Naive thymus-derived CD4-positive, alpha-beta T cell (primary cell): ENCODE measurements at regions not wholly inside any gene's neighbourhood (a gene's known extent, or its start where the extent isn't known, plus 50 kb on each side); places are given as distances from the start of the nearest gene placed in this dataset.

Experiments
- ATAC-seq: fragments of 150-1000 bp; cut with Tn5 transposase; 2 replicates; pipeline ENCODE4 v1.10.0; 2021; ENCODE audit warnings: mild to moderate bottlenecking, moderate library complexity
- CTCF ChIA-PET: fragments of 350-600 bp; sonication (Branson Sonifier 250); formaldehyde crosslinking; loops from one replicate; lab custom pipeline; 2021; ENCODE audit warnings: antibody characterized with exemption; lab: Charles Lee
- POLR2A ChIA-PET: fragments of 350-600 bp; sonication (Branson Sonifier 250); formaldehyde crosslinking; loops from one replicate; lab custom pipeline; 2021; ENCODE audit warnings: antibody characterized with exemption, inconsistent platforms; lab: Charles Lee
- DNase-seq, 9 donors: peaks; one replicate each; pipeline versions ENCODE4 v3.0.0 to v3.0.0-alpha.2; 2020 to 2022; ENCODE audit warnings: mixed read lengths in 1 of 9
- H3K27ac ChIP-seq: one replicate; pipeline ENCODE4 v1.7.0; 2013; ENCODE audit warnings: mild to moderate bottlenecking, low read depth, low read length, moderate library complexity
- H3K27me3 ChIP-seq, 2 donors: one replicate each; pipeline ENCODE4 v1.7.0; 2013; ENCODE audit warnings: low read length in 2 of 2, mild to moderate bottlenecking in 2 of 2, moderate library complexity in 2 of 2; ENCODE audit not compliant: control insufficient read depth in 2 of 2, insufficient read depth in 2 of 2
- H3K36me3 ChIP-seq, 3 experiments: 1 replicate in 2 of 3; 2 replicates in 1 of 3; pipeline ENCODE4 v1.7.0; 2013; ENCODE audit warnings: low read length in 3 of 3, mild to moderate bottlenecking in 3 of 3, moderate library complexity in 1 of 3; ENCODE audit not compliant: insufficient read depth in 3 of 3, control insufficient read depth in 2 of 3
- H3K4me1 ChIP-seq, 2 donors: one replicate each; pipeline ENCODE4 v1.7.0; 2013; ENCODE audit warnings: low read length in 2 of 2, mild to moderate bottlenecking in 2 of 2, moderate library complexity in 1 of 2; ENCODE audit not compliant: control insufficient read depth in 2 of 2, insufficient read depth in 2 of 2
- H3K4me3 ChIP-seq: 2 replicates; pipeline ENCODE4 v1.7.0; 2013; ENCODE audit warnings: mild to moderate bottlenecking, low read length
- H3K9me3 ChIP-seq, 3 experiments: 1 replicate in 2 of 3; 2 replicates in 1 of 3; pipeline ENCODE4 v1.7.0; 2013; ENCODE audit warnings: low read length in 3 of 3; ENCODE audit not compliant: control insufficient read depth in 2 of 3
- H3K27ac Mint-ChIP-seq, 9 donors: one replicate each; pipeline ENCODE4 v1.8.0; 2020 to 2022; ENCODE audit warnings: mixed read lengths in 9 of 9, mild to moderate bottlenecking in 8 of 9, moderate library complexity in 5 of 9, inconsistent platforms in 2 of 9
- H3K27me3 Mint-ChIP-seq, 5 donors: one replicate each; pipeline ENCODE4 v1.8.0; 2021 to 2022; ENCODE audit warnings: mixed read lengths in 5 of 5, mild to moderate bottlenecking in 1 of 5
- H3K36me3 Mint-ChIP-seq, 5 donors: one replicate each; pipeline ENCODE4 v1.8.0; 2020 to 2022; ENCODE audit warnings: mixed read lengths in 5 of 5, mild to moderate bottlenecking in 3 of 5, inconsistent platforms in 1 of 5
- H3K4me1 Mint-ChIP-seq, 7 donors: one replicate each; pipeline ENCODE4 v1.8.0; 2020 to 2022; ENCODE audit warnings: mixed read lengths in 7 of 7, mild to moderate bottlenecking in 3 of 7, inconsistent platforms in 1 of 7
- H3K4me3 Mint-ChIP-seq, 10 donors: one replicate each; pipeline ENCODE4 v1.8.0; 2020 to 2022; ENCODE audit warnings: mild to moderate bottlenecking in 10 of 10, mixed read lengths in 10 of 10, moderate library complexity in 6 of 10, inconsistent platforms in 2 of 10
- H3K9me3 Mint-ChIP-seq, 11 donors: one replicate each; pipeline ENCODE4 v1.8.0; 2020 to 2022; ENCODE audit warnings: mixed read lengths in 11 of 11, mild to moderate bottlenecking in 4 of 11, inconsistent platforms in 1 of 11, moderate library complexity in 1 of 11
- intact Hi-C, 2 donors: fragments of 100-400 bp; cut with micrococcal nuclease; formaldehyde crosslinking; loops; one replicate each; pipeline ENCODE4 v1.15.1; 2023

- DNase-seq (no peak), ATAC-seq (no peak)
- POLR2A ChIA-PET: no interaction called here
- Mint-ChIP-seq H3K4me3 (no peak overlapping the region), H3K36me3 (peaks cover 0 to 5% (median 0%) of the 10 kb centered on the region in 5 donors), H3K27me3 (peaks cover 0 to 4% (median 0%) of the 10 kb centered on the region in 5 donors), H3K9me3 (peaks cover 0 to 3% (median 0%) of the 10 kb centered on the region in 11 donors), H3K4me1 (peaks cover 2 to 35% (median 10%) of the 10 kb centered on the region in 7 donors), H3K27ac (no peak overlapping the region)
- no peak overlapping the region for H3K27ac ChIP-seq
- CTCF ChIA-PET: no interaction called here
- no peaks in the 10 kb centered on the region for H3K4me1 ChIP-seq
- no peak overlapping the region for H3K4me3 ChIP-seq
- H3K27me3 ChIP-seq: no peaks in the 10 kb centered on the region
- H3K36me3 ChIP-seq: no peaks in the 10 kb centered on the region
- H3K9me3 ChIP-seq: no peaks in the 10 kb centered on the region
- intact Hi-C loops: loop anchor here in 1 of 2 donors (5.0 kb wide), 3 partner anchors 46 to 176 kb away; partner anchors contain the start of gene FMR1
Measured at GRCh38 chrX:147736045-147736444, 175.7 kb upstream of the FMR1 start.

- no peaks in the 10 kb centered on the region for H3K27me3 ChIP-seq
- H3K9me3 ChIP-seq: no peaks in the 10 kb centered on the region
- ATAC-seq: no peak
- Mint-ChIP-seq H3K9me3 (peaks cover 0 to 3% (median 0%) of the 10 kb centered on the region in 11 donors), H3K4me1 (peaks cover 2 to 37% (median 10%) of the 10 kb centered on the region in 7 donors), H3K36me3 (peaks cover 0 to 5% (median 0%) of the 10 kb centered on the region in 5 donors), H3K27me3 (no peaks in the 10 kb centered on the region), H3K27ac (peak overlapping the region in 1 of 9 donors; percentile 89), H3K4me3 (peak overlapping the region in 2 of 10 donors; percentile 8 to 68)
- ChIA-PET POLR2A (no interaction called here), CTCF (no interaction called here)
- no peaks in the 10 kb centered on the region for H3K4me1 ChIP-seq
- no peak overlapping the region for H3K4me3 ChIP-seq
- no peaks in the 10 kb centered on the region for H3K36me3 ChIP-seq
- DNase-seq: no peak
- no peak overlapping the region for H3K27ac ChIP-seq
- intact Hi-C loops: loop anchor here in 1 of 2 donors (1.0 to 5.0 kb wide), 4 partner anchors 26 to 175 kb away; partner anchors contain the start of gene FMR1
Measured at GRCh38 chrX:147737690-147738089, 174.0 kb upstream of the FMR1 start.

GRCh38 chrX:147738265-147738664, 173.5 kb upstream of the FMR1 start:
- Histone ChIP-seq H3K4me3 (no peak overlapping the region), H3K27ac (no peak overlapping the region), H3K9me3 (no peaks in the 10 kb centered on the region), H3K4me1 (no peaks in the 10 kb centered on the region), H3K36me3 (no peaks in the 10 kb centered on the region), H3K27me3 (no peaks in the 10 kb centered on the region)
- Mint-ChIP-seq H3K27me3 (no peaks in the 10 kb centered on the region), H3K4me1 (peaks cover 2 to 37% (median 10%) of the 10 kb centered on the region in 7 donors), H3K27ac (peak overlapping the region in 1 of 9 donors; percentile 89), H3K36me3 (peaks cover 0 to 5% (median 0%) of the 10 kb centered on the region in 5 donors), H3K9me3 (peaks cover 0 to 3% (median 0%) of the 10 kb centered on the region in 11 donors), H3K4me3 (peak overlapping the region in 2 of 10 donors; percentile 8 to 68)
- peak in 1 of 9 donors; percentile 20 for DNase-seq
- ChIA-PET POLR2A (no interaction called here), CTCF (interaction anchor here (0.7 kb wide), 1 partner anchor 152 kb away, joined by 3 read pairs; no protein-coding TSS in a partner anchor)
- intact Hi-C loops: loop anchor here in 1 of 2 donors (5.0 kb wide), 3 partner anchors 44 to 174 kb away; partner anchors contain the start of gene FMR1
- peak; percentile 54 for ATAC-seq

- Histone ChIP-seq H3K36me3 (no peaks in the 10 kb centered on the region), H3K4me1 (no peaks in the 10 kb centered on the region), H3K9me3 (no peaks in the 10 kb centered on the region), H3K4me3 (no peak overlapping the region), H3K27ac (no peak overlapping the region), H3K27me3 (no peaks in the 10 kb centered on the region)
- POLR2A ChIA-PET: no interaction called here
- Mint-ChIP-seq H3K36me3 (peaks cover 0 to 5% (median 0%) of the 10 kb centered on the region in 5 donors), H3K27me3 (no peaks in the 10 kb centered on the region), H3K4me1 (peaks cover 2 to 37% (median 10%) of the 10 kb centered on the region in 7 donors), H3K9me3 (peaks cover 0 to 3% (median 0%) of the 10 kb centered on the region in 11 donors), H3K4me3 (no peak overlapping the region), H3K27ac (no peak overlapping the region)
- CTCF ChIA-PET: no interaction called here
- intact Hi-C loops: loop anchor here in 1 of 2 donors (5.0 kb wide), 3 partner anchors 43 to 173 kb away; partner anchors contain the start of gene FMR1
- no peak for ATAC-seq
- no peak for DNase-seq
Measured at GRCh38 chrX:147739196-147739595, 172.5 kb upstream of the FMR1 start.

- Histone ChIP-seq H3K4me1 (no peaks in the 10 kb centered on the region), H3K27ac (no peak overlapping the region), H3K4me3 (no peak overlapping the region), H3K9me3 (no peaks in the 10 kb centered on the region), H3K36me3 (no peaks in the 10 kb centered on the region), H3K27me3 (no peaks in the 10 kb centered on the region)
- DNase-seq (no peak), ATAC-seq (no peak)
- Mint-ChIP-seq H3K36me3 (peaks cover 0 to 9% (median 0%) of the 10 kb centered on the region in 5 donors), H3K4me1 (peaks cover 2 to 34% (median 10%) of the 10 kb centered on the region in 7 donors), H3K9me3 (peaks cover 0 to 7% (median 0%) of the 10 kb centered on the region in 11 donors), H3K27me3 (peaks cover 0 to 9% (median 0%) of the 10 kb centered on the region in 5 donors), H3K27ac (no peak overlapping the region), H3K4me3 (no peak overlapping the region)
- ChIA-PET POLR2A (no interaction called here), CTCF (no interaction called here)
- intact Hi-C loops: loop anchor here in 1 of 2 donors (2.0 kb wide), 1 partner anchor 13 kb away; no protein-coding TSS in a partner anchor
Measured at GRCh38 chrX:147741776-147742175, 169.9 kb upstream of the FMR1 start.

- Histone ChIP-seq H3K27me3 (no peaks in the 10 kb centered on the region), H3K36me3 (no peaks in the 10 kb centered on the region), H3K9me3 (no peaks in the 10 kb centered on the region), H3K4me3 (no peak overlapping the region), H3K27ac (no peak overlapping the region), H3K4me1 (no peaks in the 10 kb centered on the region)
- CTCF ChIA-PET: no interaction called here
- intact Hi-C loops: no loop called here
- Mint-ChIP-seq H3K36me3 (peaks cover 0 to 8% (median 0%) of the 10 kb centered on the region in 5 donors), H3K4me1 (no peaks in the 10 kb centered on the region), H3K9me3 (peaks cover 0 to 8% (median 0%) of the 10 kb centered on the region in 11 donors), H3K4me3 (no peak overlapping the region), H3K27ac (no peak overlapping the region), H3K27me3 (peaks cover 0 to 9% (median 6%) of the 10 kb centered on the region in 5 donors)
- POLR2A ChIA-PET: no interaction called here
- ATAC-seq (no peak), DNase-seq (no peak)
Measured at GRCh38 chrX:147749308-147749707, 162.4 kb upstream of the FMR1 start.

- CTCF ChIA-PET: no interaction called here
- no peak overlapping the region for H3K4me3 Mint-ChIP-seq
- intact Hi-C loops: no loop called here
- H3K4me3 ChIP-seq: no peak overlapping the region
- H3K36me3 Mint-ChIP-seq: peaks cover 0 to 12% (median 0%) of the 10 kb centered on the region in 5 donors
- H3K27ac Mint-ChIP-seq: no peak overlapping the region
- DNase-seq (no peak), ATAC-seq (no peak)
- no peaks in the 10 kb centered on the region for H3K4me1 ChIP-seq
- peaks cover 0 to 17% (median 0%) of the 10 kb centered on the region in 7 donors for H3K4me1 Mint-ChIP-seq
- H3K36me3 ChIP-seq: no peaks in the 10 kb centered on the region
- no peak overlapping the region for H3K27ac ChIP-seq
- POLR2A ChIA-PET: no interaction called here
- peaks cover 0 to 10% (median 0%) of the 10 kb centered on the region in 11 donors for H3K9me3 Mint-ChIP-seq
- H3K27me3 Mint-ChIP-seq: peaks cover 0 to 7% (median 0%) of the 10 kb centered on the region in 5 donors
- H3K9me3 ChIP-seq: no peaks in the 10 kb centered on the region
- no peaks in the 10 kb centered on the region for H3K27me3 ChIP-seq
Measured at GRCh38 chrX:147757750-147758149, 154.0 kb upstream of the FMR1 start.
